ENCODE measurements at regions not wholly inside any gene's neighbourhood (a gene's known extent, or its start where the extent isn't known, plus 50 kb on each side); places are given as distances from the start of the nearest gene placed in this dataset.

GRCh38 chr10:33805831-33806230 lies 471.4 kb upstream of the NRP1 start:
- TF ChIP-seq EZH2 (IDR thresholded peaks at IDR 0.05; ENCODE audit: borderline replicate concordance, low read length) (no peak), CTCF (IDR thresholded peaks at IDR 0.05; ENCODE audit: low read length) (no peak)

Data from OCI-LY1 (cell line).